SK-N-SH (cell line): ENCODE measurements at regions not wholly inside any gene's neighbourhood (a gene's known extent, or its start where the extent isn't known, plus 50 kb on each side); places are given as distances from the start of the nearest gene placed in this dataset.

Source experiments
- CTCF ChIA-PET: fragments of 300-600, 350-600 bp; formaldehyde crosslinking; extraction: SDS; loops from one replicate; lab custom pipeline; 2021; lab: Yijun Ruan, JAX
- POLR2A ChIA-PET: fragments of 350-600 bp; sonication (Branson Sonifier 250); formaldehyde crosslinking; extraction: SDS; loops from one replicate; lab custom pipeline; 2020; ENCODE audit warnings: antibody characterized with exemption, inconsistent platforms; lab: Yijun Ruan, JAX
- DNase-seq: peaks from one replicate; pipeline ENCODE4 v3.0.0; 2012
- H2AFZ ChIP-seq: fragments of 200-600 bp; sonication (generic); 2 replicates; pipeline ENCODE4 v1.8.1; 2016; ENCODE audit warnings: antibody characterized with exemption, mild to moderate bottlenecking, low read depth
- H3F3A ChIP-seq: fragments of 200-600 bp; sonication (generic); replicated peaks from 2 replicates; pipeline ENCODE3; 2016; ENCODE audit warnings: antibody characterized with exemption, mild to moderate bottlenecking; ENCODE audit not compliant: insufficient read depth
- H3K27ac ChIP-seq, 2 experiments: fragments of 200-500 bp in 1 of 2; fragments of 200-600 bp in 1 of 2; sonication (Bioruptor generic) in 1 of 2; sonication (generic), shearing (Covaris generic) in 1 of 2; 2 replicates each; pipeline versions ENCODE4 v1.5.1 to v1.6.1; 2014 to 2016; ENCODE audit warnings: low read depth in 2 of 2, inconsistent platforms in 1 of 2, low read length in 1 of 2, mild to moderate bottlenecking in 1 of 2, mixed read lengths in 1 of 2
- H3K27me3 ChIP-seq: fragments of 200-600 bp; sonication (generic), shearing (Covaris generic); 2 replicates; pipeline ENCODE4 v1.6.1; 2016; ENCODE audit warnings: mixed run types; ENCODE audit not compliant: insufficient read depth
- H3K36me3 ChIP-seq, 2 experiments: fragments of 200-500 bp in 1 of 2; fragments of 200-600 bp in 1 of 2; sonication (Bioruptor generic) in 1 of 2; sonication (generic) in 1 of 2; replicated peaks in 1 of 2; 2 replicates each; pipeline versions ENCODE3 to v1.5.1; 2014 to 2016; ENCODE audit warnings: low read length in 1 of 2, mild to moderate bottlenecking in 1 of 2; ENCODE audit not compliant: insufficient read depth in 2 of 2, control insufficient read depth in 1 of 2
- H3K4me1 ChIP-seq, 2 experiments: fragments of 200-500 bp in 1 of 2; fragments of 200-600 bp in 1 of 2; sonication (Bioruptor generic) in 1 of 2; sonication (generic), shearing (Covaris generic) in 1 of 2; 2 replicates each; pipeline versions ENCODE4 v1.5.1 to v1.6.1; 2014 to 2016; ENCODE audit warnings: low read depth in 1 of 2, low read length in 1 of 2, mixed run types in 1 of 2; ENCODE audit not compliant: insufficient read depth in 2 of 2, control insufficient read depth in 1 of 2
- H3K4me2 ChIP-seq: fragments of 200-600 bp; sonication (generic), shearing (Covaris generic); 2 replicates; pipeline ENCODE4 v1.6.1; 2017; ENCODE audit warnings: mixed run types
- H3K4me3 ChIP-seq, 2 experiments: fragments of 200-500 bp in 1 of 2; fragments of 200-600 bp in 1 of 2; sonication (Bioruptor generic) in 1 of 2; sonication (generic), shearing (Covaris generic) in 1 of 2; 2 replicates each; pipeline versions ENCODE4 v1.5.1 to v1.8.1; 2014 to 2016; ENCODE audit warnings: low read depth in 2 of 2, inconsistent platforms in 1 of 2, low read length in 1 of 2, mild to moderate bottlenecking in 1 of 2, mixed read lengths in 1 of 2, moderate library complexity in 1 of 2
- H3K79me2 ChIP-seq: fragments of 200-600 bp; sonication (generic); 2 replicates; pipeline ENCODE4 v1.8.1; 2017; ENCODE audit warnings: mild to moderate bottlenecking; ENCODE audit not compliant: insufficient read depth
- H3K9ac ChIP-seq: fragments of 200-600 bp; sonication (generic); 2 replicates; pipeline ENCODE4 v1.6.1; 2017; ENCODE audit warnings: mixed run types
- H3K9me2 ChIP-seq: fragments of 200-600 bp; sonication (generic); 2 replicates; pipeline ENCODE4 v1.6.1; 2017; ENCODE audit warnings: mixed run types
- H3K9me3 ChIP-seq: fragments of 200-600 bp; sonication (generic); 2 replicates; pipeline ENCODE4 v1.6.1; 2017; ENCODE audit warnings: mixed run types, mild to moderate bottlenecking, moderate library complexity
- H4K20me1 ChIP-seq: fragments of 200-600 bp; sonication (generic); 2 replicates; pipeline ENCODE4 v1.6.1; 2017; ENCODE audit warnings: mild to moderate bottlenecking, mixed run types; ENCODE audit not compliant: insufficient read depth
- CHD2 ChIP-seq: fragments of 150-350 bp; IDR thresholded peaks from 2 replicates; pipeline ENCODE4 v1.6.1; 2018; ENCODE audit warnings: low read length; ENCODE audit not compliant: partially characterized antibody
- CTCF ChIP-seq: fragments of 200-600 bp; sonication (generic); IDR thresholded peaks from 2 replicates; pipeline ENCODE4 v1.6.1; 2017; ENCODE audit warnings: antibody characterized with exemption, mild to moderate bottlenecking, moderate library complexity
- ELF1 ChIP-seq: IDR thresholded peaks from 2 replicates; pipeline ENCODE4 v1.4.0; 2012
- FOSL2 ChIP-seq: IDR thresholded peaks from 2 replicates; pipeline ENCODE4 v1.4.0; 2012; ENCODE audit warnings: low read depth, mild to moderate bottlenecking, moderate library complexity, borderline replicate concordance
- FOXJ3 ChIP-seq: sonication (generic); formaldehyde crosslinking; IDR thresholded peaks from 2 replicates; pipeline ENCODE4 v1.5.1; 2020; ENCODE audit warnings: mild to moderate bottlenecking, missing genetic modification reagents
- FOXM1 ChIP-seq: IDR thresholded peaks from 2 replicates; pipeline ENCODE4 v1.4.0; 2012; ENCODE audit warnings: low read depth, mild to moderate bottlenecking
- IRF3 ChIP-seq: fragments of 150-350 bp; IDR thresholded peaks from 2 replicates; pipeline ENCODE4 v1.6.1; 2016; ENCODE audit warnings: mild to moderate bottlenecking, low read depth, low read length
- JUND ChIP-seq: IDR thresholded peaks from 2 replicates; pipeline ENCODE4 v1.4.0; 2012
- NFIC ChIP-seq: IDR thresholded peaks from 2 replicates; pipeline ENCODE4 v1.4.0; 2012; ENCODE audit warnings: borderline replicate concordance
- NRF1 ChIP-seq: IDR thresholded peaks from 2 replicates; pipeline ENCODE4 v1.6.1; 2012; ENCODE audit warnings: low read depth, mild to moderate bottlenecking, low read length
- PBX3 ChIP-seq: IDR thresholded peaks from 2 replicates; pipeline ENCODE4; 2012
- POLR2AphosphoS5 ChIP-seq: IDR thresholded peaks from 2 replicates; pipeline ENCODE4 v1.6.1; 2012; ENCODE audit warnings: low read depth, low read length
- RAD21 ChIP-seq: IDR thresholded peaks from 2 replicates; pipeline ENCODE4 v1.6.1; 2012; ENCODE audit warnings: mild to moderate bottlenecking, low read length
- RCOR1 ChIP-seq: fragments of 150-350 bp; IDR thresholded peaks from 2 replicates; pipeline ENCODE4 v1.6.1; 2017; ENCODE audit warnings: antibody characterized with exemption, low read length
- REST ChIP-seq: IDR thresholded peaks from 2 replicates; pipeline ENCODE4 v1.6.1; 2012; ENCODE audit warnings: mild to moderate bottlenecking, low read depth, low read length, moderate library complexity
- RFX5 ChIP-seq: IDR thresholded peaks from 2 replicates; pipeline ENCODE4 v1.6.1; 2012; ENCODE audit warnings: mild to moderate bottlenecking, improper control_type of control experiment, low read length
- SIN3A ChIP-seq: IDR thresholded peaks from 2 replicates; pipeline ENCODE4 v1.6.1; 2012; ENCODE audit warnings: low read depth, mild to moderate bottlenecking, low read length, moderate library complexity, borderline replicate concordance
- SMC3 ChIP-seq: IDR thresholded peaks from 2 replicates; pipeline ENCODE4 v1.6.1; 2012; ENCODE audit warnings: low read depth, low read length, improper control_type of control experiment
- TEAD4 ChIP-seq: IDR thresholded peaks from 2 replicates; pipeline ENCODE4 v1.4.0; 2012; ENCODE audit warnings: mild to moderate bottlenecking, borderline replicate concordance; ENCODE audit not compliant: insufficient read depth
- USF1 ChIP-seq: IDR thresholded peaks from 2 replicates; pipeline ENCODE4 v1.4.0; 2012; ENCODE audit warnings: low read depth, borderline replicate concordance
- WGBS: methylation state at CpG from one replicate; pipeline ENCODE4 v1.1.6; 2017; ENCODE audit warnings: low lambda C conversion rate; 5-methylcytosine and 5-hydroxymethylcytosine counted together

- Histone ChIP-seq H3K36me3 (no peaks in the 10 kb centered on the region), H3K4me1 (no peaks in the 10 kb centered on the region), H3K9ac (no peak overlapping the region), H3K9me3 (no peaks in the 10 kb centered on the region), H3K79me2 (no peaks in the 10 kb centered on the region), H2AFZ (no peak overlapping the region), H3F3A (no peaks in the 10 kb centered on the region), H3K27me3 (peaks cover 12% of the 10 kb centered on the region; the same call in 1 of the 2 replicates), H3K27ac (no peak overlapping the region), H3K9me2 (no peaks in the 10 kb centered on the region), H3K4me2 (no peak overlapping the region), H3K4me3 (no peak overlapping the region; a peak in 1 of 4 replicates), H4K20me1 (no peaks in the 10 kb centered on the region)
- ChIA-PET POLR2A (no interaction called here), CTCF (interaction anchor here (0.6 to 5.9 kb wide), 26 partner anchors 8 to 1475 kb away, joined by 3 to 69 read pairs (median 5); partner anchors contain the start of gene KCNS3)
- 39% methylated on average over 4 of the region's 4 CpGs for WGBS
- TF ChIP-seq SMC3 (peak; percentile 79), CTCF (peak; percentile 98), RAD21 (peak; percentile 86), REST (no peak)
- peak; percentile 62 for DNase-seq
Measured at GRCh38 chr2:18378020-18378653, 182.3 kb downstream of the RDH14 start.

GRCh38 chr2:18376936-18377335 is 183.5 kb downstream of the RDH14 start:
- H2AFZ ChIP-seq = no peak overlapping the region
- no peaks in the 10 kb centered on the region for H3K36me3 ChIP-seq
- CTCF ChIA-PET = interaction anchor here (1.2 to 5.9 kb wide), 8 partner anchors 13 to 731 kb away, joined by 3 to 69 read pairs (median 5); partner anchors contain the start of gene KCNS3
- H3K79me2 ChIP-seq = no peaks in the 10 kb centered on the region
- no peaks in the 10 kb centered on the region for H3K4me1 ChIP-seq
- no peak overlapping the region for H3K9ac ChIP-seq
- no peak overlapping the region for H3K4me3 ChIP-seq
- WGBS = 46% methylated on average over 4 of the region's 4 CpGs
- peaks cover 6% of the 10 kb centered on the region; the same call in 1 of the 2 replicates for H3K27me3 ChIP-seq
- no peaks in the 10 kb centered on the region for H3K9me3 ChIP-seq
- POLR2A ChIA-PET = no interaction called here
- no peaks in the 10 kb centered on the region for H3F3A ChIP-seq
- no peak overlapping the region for H3K4me2 ChIP-seq
- no peak overlapping the region for H3K27ac ChIP-seq
- no peaks in the 10 kb centered on the region for H4K20me1 ChIP-seq
- no peaks in the 10 kb centered on the region for H3K9me2 ChIP-seq
- no peak for DNase-seq
- TF ChIP-seq CHD2 (no peak), RAD21 (no peak), POLR2AphosphoS5 (no peak), JUND (no peak), RFX5 (no peak), FOXJ3 (CRISPR knock-in tag) (no peak), FOXM1 (no peak), SIN3A (no peak), FOSL2 (no peak), IRF3 (no peak), NFIC (no peak), PBX3 (no peak), ELF1 (no peak), USF1 (no peak), TEAD4 (no peak), RCOR1 (no peak), NRF1 (no peak)
